ENCODE measurements at regions not wholly inside any gene's neighbourhood (a gene's known extent, or its start where the extent isn't known, plus 50 kb on each side); places are given as distances from the start of the nearest gene placed in this dataset.

DNA sequence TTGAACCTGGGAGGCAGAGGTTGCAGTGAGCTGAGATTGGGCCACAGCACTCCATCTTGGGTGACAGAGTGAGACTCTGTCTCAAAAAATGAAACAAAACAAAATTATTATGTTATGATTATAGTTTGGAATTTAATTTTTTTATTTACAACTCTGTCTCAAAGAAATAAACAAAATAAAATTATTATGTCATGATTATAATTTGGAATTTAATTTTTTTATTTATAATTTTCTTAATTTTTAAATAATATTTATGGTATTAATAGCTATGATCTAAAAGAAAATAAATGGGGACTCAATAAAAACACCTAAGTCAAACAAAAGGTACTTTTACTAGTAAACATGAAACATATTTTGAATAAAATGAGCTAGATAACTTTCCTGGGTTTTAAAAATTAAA is 994.8 kb upstream of the GHITM start:
- no peak for DNase-seq (ENCODE audit: low spot score)
- intact Hi-C loops (cut with DNase I), result no loop called here

DNA sequence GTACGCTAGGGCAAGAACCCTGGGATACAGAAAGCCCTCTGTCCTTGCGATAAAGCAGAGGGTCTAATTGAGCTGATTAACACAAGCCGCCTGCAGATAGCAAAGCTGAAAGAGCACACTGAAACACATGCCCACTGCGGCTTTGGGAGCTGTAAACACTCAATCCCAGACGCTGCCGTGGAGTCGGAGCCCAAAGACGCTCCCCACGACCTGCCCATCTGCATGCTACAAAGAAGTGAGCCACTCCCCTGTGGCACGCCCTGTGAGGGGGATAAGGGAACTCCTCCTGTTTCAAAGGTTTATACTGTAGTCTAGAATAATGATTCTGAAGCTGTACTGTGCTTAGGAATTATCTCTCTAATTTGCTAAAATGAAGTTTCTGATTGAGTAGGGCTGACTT is 985.6 kb upstream of the GHITM start:
- no peak for DNase-seq (ENCODE audit: low spot score)

DNA sequence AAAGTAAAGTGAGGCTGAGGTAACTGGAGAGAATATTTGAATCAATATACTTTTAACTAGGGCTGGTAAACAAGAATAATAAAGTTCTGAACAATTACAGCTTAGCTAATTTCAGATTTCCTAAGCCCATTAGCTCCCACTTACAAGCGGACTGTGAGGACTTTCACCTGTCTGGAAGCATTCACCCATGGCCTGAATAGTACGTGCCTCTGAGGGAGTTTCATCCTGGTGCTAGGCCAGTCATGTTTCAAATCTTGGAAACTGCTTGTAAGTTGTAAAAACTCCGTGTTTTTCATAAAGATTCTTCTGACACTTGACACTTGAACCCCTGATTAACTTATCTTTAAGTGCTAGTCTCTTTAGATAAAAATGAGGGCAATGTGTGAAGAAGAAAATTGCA is 975.2 kb upstream of the GHITM start:
- no peak for DNase-seq (ENCODE audit: low spot score)
- intact Hi-C loops (cut with DNase I), result no loop called here

More for the DNA sequence above, 985.6 kb upstream of the GHITM start:
- intact Hi-C loops (cut with DNase I), result no loop called here

- no peak for DNase-seq (ENCODE audit: low spot score)
- intact Hi-C loops (cut with DNase I), result no loop called here
Observed at GRCh38 chr10:83165265-83165664, 974.0 kb upstream of the GHITM start.

- DNase-seq (ENCODE audit: low spot score), result no peak
- intact Hi-C loops (cut with DNase I), result no loop called here
Observed at GRCh38 chr10:83166344-83166743, 973.0 kb upstream of the GHITM start.

- no peak for DNase-seq (ENCODE audit: low spot score)
- intact Hi-C loops (cut with DNase I), result no loop called here
Observed at GRCh38 chr10:83167081-83167480, 972.2 kb upstream of the GHITM start.

- no peak for DNase-seq (ENCODE audit: low spot score)
- intact Hi-C loops (cut with DNase I), result no loop called here
Observed at GRCh38 chr10:83176901-83177300, 962.4 kb upstream of the GHITM start.

DNA sequence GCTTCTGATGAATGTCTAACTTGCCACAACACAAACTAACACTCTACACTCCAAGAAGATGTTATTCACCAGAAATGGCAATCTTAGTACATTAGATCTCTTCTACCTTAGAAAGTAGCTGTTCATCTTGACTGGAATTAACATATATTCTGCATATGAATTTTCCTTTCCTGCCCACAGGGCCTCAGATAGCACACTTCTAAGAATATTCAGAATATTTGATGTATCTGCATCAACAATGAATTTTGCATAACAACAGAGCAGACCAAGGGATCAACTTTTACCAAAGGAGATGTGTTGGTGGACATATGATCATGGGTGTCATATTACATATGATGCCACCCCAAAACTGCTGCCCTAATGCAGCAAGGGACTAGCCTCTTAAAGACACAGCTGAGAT is 960.8 kb upstream of the GHITM start:
- intact Hi-C loops (cut with DNase I), result no loop called here
- no peak for DNase-seq (ENCODE audit: low spot score)

- intact Hi-C loops (cut with DNase I), result no loop called here
- no peak for DNase-seq (ENCODE audit: low spot score)
Observed at GRCh38 chr10:83179371-83179770, 959.9 kb upstream of the GHITM start.

- DNase-seq (ENCODE audit: low spot score), result no peak
- intact Hi-C loops (cut with DNase I), result no loop called here
Observed at GRCh38 chr10:83182076-83182475, 957.2 kb upstream of the GHITM start.

GRCh38 chr10:83184641-83185040 is 954.7 kb upstream of the GHITM start:
- intact Hi-C loops (cut with DNase I), result no loop called here
- no peak for DNase-seq (ENCODE audit: low spot score)

DNA sequence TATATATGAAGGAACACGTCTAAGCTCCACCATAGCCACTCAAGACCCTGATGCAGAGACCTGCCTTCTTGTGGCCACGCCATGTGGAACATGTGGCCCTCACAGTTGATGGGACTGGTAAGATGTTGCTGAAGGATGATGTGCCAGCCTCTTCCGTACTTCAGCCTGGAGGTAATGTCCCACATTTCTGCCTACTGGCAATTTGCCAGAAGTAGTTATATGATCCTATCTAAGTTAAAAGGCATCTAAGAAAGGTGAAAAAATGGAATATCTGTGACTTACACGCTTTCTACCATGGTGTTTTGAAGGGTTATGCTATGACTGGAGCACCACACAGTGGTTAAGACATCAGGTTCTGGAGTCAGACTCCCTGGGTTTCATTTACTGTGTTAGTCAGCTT is 948.7 kb upstream of the GHITM start:
- no peak for DNase-seq (ENCODE audit: low spot score)
- intact Hi-C loops (cut with DNase I), result no loop called here

- intact Hi-C loops (cut with DNase I), result no loop called here
- no peak for DNase-seq (ENCODE audit: low spot score)
Observed at GRCh38 chr10:83193026-83193425, 946.3 kb upstream of the GHITM start.

DNA sequence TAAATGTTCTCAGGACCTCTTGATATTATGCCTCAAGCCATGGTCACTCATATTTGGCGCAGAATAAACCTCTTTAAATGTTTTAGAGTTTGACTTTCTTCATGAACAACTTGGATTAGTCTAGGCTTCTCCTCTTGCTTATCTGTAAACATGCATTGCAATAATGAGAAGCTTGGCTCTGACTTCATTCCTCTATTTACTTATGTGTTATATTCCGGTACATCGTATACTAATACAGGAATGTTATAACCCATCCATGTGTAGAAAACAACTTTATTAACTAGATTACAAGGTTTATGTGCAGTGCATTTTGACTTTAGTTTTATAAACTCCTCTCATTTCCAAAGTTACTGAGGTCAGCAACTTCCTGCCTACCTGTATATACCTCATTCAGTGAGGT is 944.3 kb upstream of the GHITM start:
- DNase-seq (ENCODE audit: low spot score), result no peak
- intact Hi-C loops (cut with DNase I), result no loop called here

DNA sequence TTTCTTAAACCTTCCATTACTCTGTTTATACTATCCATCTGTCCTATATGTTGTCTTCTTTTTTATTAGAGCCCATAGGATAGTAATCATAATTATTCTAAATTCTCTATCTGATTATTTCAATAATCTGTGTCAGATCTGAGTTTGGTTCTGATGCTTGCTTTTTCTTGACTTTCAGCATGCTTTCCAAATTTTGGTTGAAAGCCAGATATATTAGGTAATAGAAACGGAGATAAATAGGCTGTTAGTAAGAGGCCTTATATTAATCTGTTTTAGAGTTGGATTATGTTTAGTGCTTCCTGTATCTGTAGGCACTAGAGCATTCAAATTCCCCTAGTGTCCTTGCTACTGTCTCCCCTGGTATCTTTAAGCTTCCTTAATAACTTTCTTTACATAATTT is 939.9 kb upstream of the GHITM start:
- no peak for DNase-seq (ENCODE audit: low spot score)
- intact Hi-C loops (cut with DNase I), result no loop called here

- DNase-seq (ENCODE audit: low spot score), result no peak
- intact Hi-C loops (cut with DNase I), result no loop called here
Observed at GRCh38 chr10:83205861-83206260, 933.4 kb upstream of the GHITM start.

GRCh38 chr10:83212632-83213334 is 926.5 kb upstream of the GHITM start:
- DNase-seq (ENCODE audit: low spot score), result no peak
- intact Hi-C loops (cut with DNase I), result no loop called here

DNA sequence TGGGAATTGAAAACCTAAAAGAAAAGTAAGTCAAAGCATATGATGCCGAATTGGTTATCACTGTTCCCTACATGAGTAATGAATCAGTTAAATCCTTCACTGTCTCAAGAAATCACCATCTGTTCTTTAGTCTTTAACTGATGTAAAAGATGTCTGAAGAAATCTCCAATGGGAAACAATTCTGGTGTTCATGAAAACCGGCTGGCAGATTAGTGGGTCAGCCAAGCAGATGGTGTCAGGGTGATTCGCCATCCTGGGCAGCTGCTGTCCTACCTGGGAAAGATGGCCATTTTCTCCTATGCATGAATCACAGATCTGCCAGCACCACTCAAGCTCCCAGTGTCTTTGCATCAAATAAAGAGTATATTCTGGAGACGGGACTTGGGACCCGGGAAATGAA is 925.2 kb upstream of the GHITM start:
- DNase-seq (ENCODE audit: low spot score), result no peak
- intact Hi-C loops (cut with DNase I), result no loop called here

DNA sequence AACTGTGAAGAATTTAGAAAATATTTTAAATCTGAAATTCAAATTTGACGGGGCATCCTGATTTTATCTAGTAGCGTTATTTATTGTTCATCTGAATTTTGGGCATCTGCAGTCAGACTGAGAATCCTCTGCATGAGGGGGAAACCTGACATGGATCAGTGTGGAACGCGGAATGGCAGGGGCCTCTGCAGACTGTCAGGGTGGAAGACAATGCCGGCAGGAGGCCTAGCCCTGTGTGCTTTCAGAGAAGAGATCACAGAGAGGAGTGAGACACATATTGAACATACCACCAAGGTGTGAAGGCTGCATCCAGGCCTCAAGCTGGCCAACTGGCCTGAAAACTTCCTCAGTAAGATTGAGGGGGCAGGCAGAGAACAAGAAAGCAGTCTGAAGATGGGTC is 921.1 kb upstream of the GHITM start:
- intact Hi-C loops (cut with DNase I), result no loop called here
- no peak for DNase-seq (ENCODE audit: low spot score)

- DNase-seq (ENCODE audit: low spot score), result no peak
- intact Hi-C loops (cut with DNase I), result no loop called here
Observed at GRCh38 chr10:83222300-83222699, 917.0 kb upstream of the GHITM start.

- DNase-seq (ENCODE audit: low spot score), result no peak
- intact Hi-C loops (cut with DNase I), result no loop called here
Observed at GRCh38 chr10:83222832-83223742, 916.2 kb upstream of the GHITM start.
